Kidney glomerular epithelial cell (primary cell): ENCODE measurements at regions not wholly inside any gene's neighbourhood (a gene's known extent, or its start where the extent isn't known, plus 50 kb on each side); places are given as distances from the start of the nearest gene placed in this dataset.

Experiments used
- DNase-seq: peaks from one replicate; lab custom pipeline; 2025; lab: John Stamatoyannopoulos, UW

GRCh38 chr1:217373761-217374701, 256.9 kb downstream of the GPATCH2 start:
- no peak for DNase-seq

GRCh38 chr1:217372049-217372970, 258.6 kb downstream of the GPATCH2 start:
- DNase-seq: no peak

GRCh38 chr1:217370757-217371156, 260.1 kb downstream of the GPATCH2 start:
- no peak for DNase-seq

- no peak for DNase-seq
Observed at GRCh38 chr1:217369996-217370551, 260.8 kb downstream of the GPATCH2 start.

GRCh38 chr1:217369271-217369981, 261.5 kb downstream of the GPATCH2 start:
- DNase-seq: no peak

- DNase-seq: no peak
Observed at GRCh38 chr1:217364220-217364619, 266.7 kb downstream of the GPATCH2 start.

GRCh38 chr1:217363319-217363718, 267.6 kb downstream of the GPATCH2 start:
- no peak for DNase-seq

GRCh38 chr1:217360510-217360909, 270.4 kb downstream of the GPATCH2 start:
- no peak for DNase-seq

- no peak for DNase-seq
Observed at GRCh38 chr1:217354895-217355294, 276.0 kb downstream of the GPATCH2 start.

GRCh38 chr1:217348960-217349664, 281.8 kb downstream of the GPATCH2 start:
- no peak for DNase-seq

- DNase-seq: no peak
Observed at GRCh38 chr1:217344712-217345111, 286.2 kb downstream of the GPATCH2 start.

GRCh38 chr1:217343907-217344306, 287.0 kb downstream of the GPATCH2 start:
- DNase-seq: no peak

GRCh38 chr1:217342105-217342504, 288.8 kb downstream of the GPATCH2 start:
- DNase-seq: no peak

GRCh38 chr1:217336724-217337123, 294.2 kb downstream of the GPATCH2 start:
- DNase-seq: no peak

GRCh38 chr1:217333939-217334338, 297.0 kb downstream of the GPATCH2 start:
- no peak for DNase-seq

- DNase-seq: no peak
Observed at GRCh38 chr1:217332431-217333065, 298.3 kb downstream of the GPATCH2 start.

GRCh38 chr1:217331698-217332097, 299.2 kb downstream of the GPATCH2 start:
- DNase-seq: no peak

- no peak for DNase-seq
Observed at GRCh38 chr1:217327901-217328300, 303.0 kb downstream of the GPATCH2 start.

GRCh38 chr1:217322834-217323233, 308.1 kb downstream of the GPATCH2 start:
- no peak for DNase-seq

GRCh38 chr1:217315346-217315745, 315.5 kb downstream of the GPATCH2 start:
- DNase-seq: no peak

- no peak for DNase-seq
Observed at GRCh38 chr1:217313096-217313495, 317.8 kb downstream of the GPATCH2 start.
